ENCODE measurements at regions not wholly inside any gene's neighbourhood (a gene's known extent, or its start where the extent isn't known, plus 50 kb on each side); places are given as distances from the start of the nearest gene placed in this dataset.

- no peak for TF ChIP-seq CTCF (IDR thresholded peaks at IDR 0.05)
- TF ChIP-seq POLR2A (IDR thresholded peaks at IDR 0.05), result no peak
- TF ChIP-seq EP300 (IDR thresholded peaks at IDR 0.05), result no peak
- TF ChIP-seq POLR2AphosphoS5 (IDR thresholded peaks at IDR 0.05), result no peak
- no peak for DNase-seq (ENCODE audit: low spot score in 2 of 2)
- no peak overlapping the region for H3K27ac ChIP-seq
- no peaks in the 10 kb centered on the region for H3K9me3 ChIP-seq
- H3K36me3 ChIP-seq, result no peaks in the 10 kb centered on the region
- 70% methylated on average over 1 of the region's 1 CpG for WGBS
- H3K4me3 ChIP-seq, result no peak overlapping the region
- H3K4me1 ChIP-seq, result no peaks in the 10 kb centered on the region
- no peaks in the 10 kb centered on the region for H3K27me3 ChIP-seq
These were observed 102.2 kb downstream of the BARHL2 start for GRCh38 chr1:90614872-90615271.

- H3K27me3 ChIP-seq, result no peaks in the 10 kb centered on the region
- TF ChIP-seq EP300 (IDR thresholded peaks at IDR 0.05), result no peak
- no peak for TF ChIP-seq POLR2AphosphoS5 (IDR thresholded peaks at IDR 0.05)
- TF ChIP-seq CTCF (IDR thresholded peaks at IDR 0.05), result no peak
- TF ChIP-seq POLR2A (IDR thresholded peaks at IDR 0.05), result no peak
- WGBS, result 50% methylated on average over 5 of the region's 5 CpGs
- no peak for DNase-seq (ENCODE audit: low spot score in 2 of 2)
- no peaks in the 10 kb centered on the region for H3K36me3 ChIP-seq
- H3K4me3 ChIP-seq, result no peak overlapping the region
- H3K9me3 ChIP-seq, result no peaks in the 10 kb centered on the region
- H3K4me1 ChIP-seq, result no peaks in the 10 kb centered on the region
- H3K27ac ChIP-seq, result no peak overlapping the region
These were observed 103.7 kb downstream of the BARHL2 start for GRCh38 chr1:90613371-90613770.

GRCh38 chr1:90612033-90612432 is 105.1 kb downstream of the BARHL2 start:
- no peak overlapping the region for H3K4me3 ChIP-seq
- WGBS, result 93% methylated on average over 2 of the region's 2 CpGs
- no peaks in the 10 kb centered on the region for H3K27me3 ChIP-seq
- no peaks in the 10 kb centered on the region for H3K9me3 ChIP-seq
- no peaks in the 10 kb centered on the region for H3K4me1 ChIP-seq
- H3K27ac ChIP-seq, result no peak overlapping the region
- no peak for TF ChIP-seq POLR2A (IDR thresholded peaks at IDR 0.05)
- no peak for TF ChIP-seq EP300 (IDR thresholded peaks at IDR 0.05)
- TF ChIP-seq CTCF (IDR thresholded peaks at IDR 0.05), result no peak
- no peak for TF ChIP-seq POLR2AphosphoS5 (IDR thresholded peaks at IDR 0.05)
- no peaks in the 10 kb centered on the region for H3K36me3 ChIP-seq
- no peak for DNase-seq (ENCODE audit: low spot score in 2 of 2)

GRCh38 chr1:90607736-90608135 is 109.4 kb downstream of the BARHL2 start:
- H3K27ac ChIP-seq, result no peak overlapping the region
- no peaks in the 10 kb centered on the region for H3K27me3 ChIP-seq
- TF ChIP-seq EP300 (IDR thresholded peaks at IDR 0.05) (no peak), POLR2A (IDR thresholded peaks at IDR 0.05) (no peak), CTCF (IDR thresholded peaks at IDR 0.05) (no peak), POLR2AphosphoS5 (IDR thresholded peaks at IDR 0.05) (no peak)
- no peaks in the 10 kb centered on the region for H3K4me1 ChIP-seq
- WGBS, result 77% methylated on average over 4 of the region's 4 CpGs
- no peak overlapping the region for H3K4me3 ChIP-seq
- H3K9me3 ChIP-seq, result no peaks in the 10 kb centered on the region
- H3K36me3 ChIP-seq, result no peaks in the 10 kb centered on the region
- DNase-seq (ENCODE audit: low spot score in 2 of 2), result no peak

- TF ChIP-seq POLR2AphosphoS5 (IDR thresholded peaks at IDR 0.05) (no peak), POLR2A (IDR thresholded peaks at IDR 0.05) (no peak), EP300 (IDR thresholded peaks at IDR 0.05) (no peak)
- Histone ChIP-seq H3K36me3 (no peaks in the 10 kb centered on the region), H3K27me3 (no peaks in the 10 kb centered on the region), H3K27ac (no peak overlapping the region), H3K9me3 (no peaks in the 10 kb centered on the region), H3K4me3 (no peak overlapping the region), H3K4me1 (no peaks in the 10 kb centered on the region)
- DNase-seq (ENCODE audit: low spot score in 2 of 2), result no peak
- WGBS, result 53% methylated on average over 1 of the region's 1 CpG
These were observed 112.0 kb downstream of the BARHL2 start for GRCh38 chr1:90605070-90605469.

GRCh38 chr1:90593312-90593711 is 123.8 kb downstream of the BARHL2 start:
- Histone ChIP-seq H3K36me3 (no peaks in the 10 kb centered on the region), H3K4me3 (no peak overlapping the region), H3K27me3 (no peaks in the 10 kb centered on the region), H3K9me3 (peaks cover 19% of the 10 kb centered on the region), H3K27ac (no peak overlapping the region), H3K4me1 (no peaks in the 10 kb centered on the region)
- no peak for DNase-seq (ENCODE audit: low spot score in 2 of 2)
- no peak for TF ChIP-seq CTCF (IDR thresholded peaks at IDR 0.05)
